Adrenal gland (tissue), 9 donors: ENCODE measurements at regions not wholly inside any gene's neighbourhood (a gene's known extent, or its start where the extent isn't known, plus 50 kb on each side); places are given as distances from the start of the nearest gene placed in this dataset.

Experiments used
- DNase-seq, 7 donors: peaks; one replicate each; pipeline ENCODE4 v3.0.0-alpha.2; 2019 to 2020
- H3K27ac ChIP-seq, 5 donors: fragments of 200-600 bp; sonication (generic) in 4 of 5; 1 replicate in 3 of 5; 2 replicates in 2 of 5; pipeline versions ENCODE4 v1.5.1 to v1.8.0; 2016 to 2020; ENCODE audit warnings: mild to moderate bottlenecking in 1 of 5
- H3K27me3 ChIP-seq: fragments of 200-600 bp; 2 replicates; pipeline ENCODE4 v1.8.0; 2021
- H3K36me3 ChIP-seq, 2 donors: fragments of 200-600 bp; replicated peaks in 1 of 2; 1 replicate in 1 of 2; 2 replicates in 1 of 2; pipeline versions ENCODE4 v1.5.1 to v1.8.0; 2018 to 2022
- H3K4me1 ChIP-seq, 2 donors: fragments of 200-600 bp; replicated peaks in 1 of 2; 1 replicate in 1 of 2; 2 replicates in 1 of 2; pipeline versions ENCODE4 v1.5.1 to v1.8.0; 2018 to 2021
- H3K4me3 ChIP-seq, 4 donors: fragments of 200-600 bp; sonication (generic) in 3 of 4; one replicate each; pipeline ENCODE4 v1.5.1; 2016 to 2018
- H3K9me3 ChIP-seq, 3 donors: fragments of 200-600 bp; sonication (generic) in 1 of 3; replicated peaks in 1 of 3; 1 replicate in 2 of 3; 2 replicates in 1 of 3; pipeline versions ENCODE4 v1.5.1 to v1.8.0; 2016 to 2021
- POLR2A ChIP-seq, 2 donors: fragments of 450-650 bp; IDR thresholded peaks; one replicate each; pipeline ENCODE4 v1.6.1; 2017; ENCODE audit warnings: antibody characterized with exemption in 2 of 2, mild to moderate bottlenecking in 2 of 2, moderate library complexity in 1 of 2
- WGBS, 4 donors: extraction: QIAGEN DNeasy Blood & Tissue Kit in 2 of 4; methylation state at CpG; one replicate each; pipeline versions ENCODE4 v1.1.5 to v1.1.7; 2013 to 2017; 5-methylcytosine and 5-hydroxymethylcytosine counted together
- intact Hi-C, 2 donors: fragments of 100-400 bp; cut with DNase I; formaldehyde crosslinking; loops; one replicate each; pipeline versions ENCODE4 v1.14.1 to v1.15.0; 2022 to 2023
- TF ChIP-seq, protein P1 (sequence below), 6 experiments: fragments of 450-650 bp in 4 of 6; fragments of 200-600 bp in 2 of 6; sonication (generic) in 1 of 6; IDR thresholded peaks; 1 replicate in 5 of 6; 2 replicates in 1 of 6; pipeline versions ENCODE4 v1.5.1 to v1.8.0; 2016 to 2021; ENCODE audit warnings: antibody characterized with exemption in 6 of 6, mild to moderate bottlenecking in 2 of 6, moderate library complexity in 1 of 6
- donor health status: healthy with polysubstance abuse.
- donor health status: Bipolar disorder and iron deficiency.
- donor health status: DM: yes; HTN: yes; CAD: no.
- donor health status: DM: no; HTN: no; CAD: no.
- donor health status: DM: no; HTN: no; CAD: no.

DNA sequence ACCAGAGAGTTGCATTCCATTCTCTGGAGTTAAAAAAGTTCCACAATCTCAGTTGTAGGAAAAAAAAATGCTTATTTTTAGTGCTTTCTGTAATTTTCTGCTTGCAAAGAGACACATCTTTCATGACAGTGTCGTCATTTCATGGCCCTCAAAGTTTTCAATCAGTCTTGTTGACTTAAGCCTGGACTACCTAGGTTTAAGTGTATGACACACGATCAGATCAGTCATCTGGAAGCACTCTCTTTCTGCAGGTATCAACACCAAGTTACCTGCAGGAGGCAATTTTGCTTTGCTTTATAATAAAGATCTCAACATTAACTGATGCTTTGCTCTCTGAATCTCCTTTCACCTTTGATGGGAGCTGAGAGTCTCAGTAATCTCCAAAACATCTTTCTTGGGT is 251.6 kb downstream of the BCAT1 start:
- no peak for DNase-seq
- intact Hi-C loops: no loop called here
- H3K9me3 ChIP-seq: no peaks in the 10 kb centered on the region
- H3K4me3 ChIP-seq: no peak overlapping the region
- H3K36me3 ChIP-seq: no peaks in the 10 kb centered on the region
- no peaks in the 10 kb centered on the region for H3K4me1 ChIP-seq
- no peaks in the 10 kb centered on the region for H3K27me3 ChIP-seq
- no peak overlapping the region for H3K27ac ChIP-seq
- WGBS, 4 donors: 47 to 68% (median 66%) methylated on average over 2 of the region's 2 CpGs
- TF ChIP-seq POLR2A (IDR thresholded peaks at IDR 0.05): no peak
- TF ChIP-seq, protein P1, sequence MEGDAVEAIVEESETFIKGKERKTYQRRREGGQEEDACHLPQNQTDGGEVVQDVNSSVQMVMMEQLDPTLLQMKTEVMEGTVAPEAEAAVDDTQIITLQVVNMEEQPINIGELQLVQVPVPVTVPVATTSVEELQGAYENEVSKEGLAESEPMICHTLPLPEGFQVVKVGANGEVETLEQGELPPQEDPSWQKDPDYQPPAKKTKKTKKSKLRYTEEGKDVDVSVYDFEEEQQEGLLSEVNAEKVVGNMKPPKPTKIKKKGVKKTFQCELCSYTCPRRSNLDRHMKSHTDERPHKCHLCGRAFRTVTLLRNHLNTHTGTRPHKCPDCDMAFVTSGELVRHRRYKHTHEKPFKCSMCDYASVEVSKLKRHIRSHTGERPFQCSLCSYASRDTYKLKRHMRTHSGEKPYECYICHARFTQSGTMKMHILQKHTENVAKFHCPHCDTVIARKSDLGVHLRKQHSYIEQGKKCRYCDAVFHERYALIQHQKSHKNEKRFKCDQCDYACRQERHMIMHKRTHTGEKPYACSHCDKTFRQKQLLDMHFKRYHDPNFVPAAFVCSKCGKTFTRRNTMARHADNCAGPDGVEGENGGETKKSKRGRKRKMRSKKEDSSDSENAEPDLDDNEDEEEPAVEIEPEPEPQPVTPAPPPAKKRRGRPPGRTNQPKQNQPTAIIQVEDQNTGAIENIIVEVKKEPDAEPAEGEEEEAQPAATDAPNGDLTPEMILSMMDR (IDR thresholded peaks at IDR 0.05): no peak

DNA sequence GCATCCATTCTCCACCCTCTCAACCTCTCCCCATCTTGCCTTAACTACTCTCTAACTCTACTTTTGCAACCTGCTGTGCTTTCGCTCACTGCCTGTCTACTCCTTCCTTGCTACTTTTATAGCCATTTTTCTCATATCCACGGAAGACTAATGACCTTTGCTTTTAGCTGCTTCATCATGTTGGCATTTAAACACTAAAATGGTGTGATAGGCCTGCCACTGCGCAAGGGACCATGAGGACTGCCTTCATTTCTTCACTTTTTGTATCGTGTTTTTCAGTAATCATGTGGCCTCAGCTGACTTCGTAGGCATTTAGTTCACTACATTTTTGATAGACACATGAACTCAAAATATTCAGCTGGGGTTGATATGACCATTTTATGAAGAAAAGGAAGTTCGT is 252.1 kb downstream of the BCAT1 start:
- no peaks in the 10 kb centered on the region for H3K27me3 ChIP-seq
- H3K4me1 ChIP-seq: no peaks in the 10 kb centered on the region
- no peak for DNase-seq
- no peak overlapping the region for H3K27ac ChIP-seq
- no peak overlapping the region for H3K4me3 ChIP-seq
- 71 to 77% (median 73%) methylated on average over 6 of the region's 6 CpGs for WGBS, 4 donors
- no peaks in the 10 kb centered on the region for H3K9me3 ChIP-seq
- no peaks in the 10 kb centered on the region for H3K36me3 ChIP-seq
- TF ChIP-seq, protein P1 (IDR thresholded peaks at IDR 0.05): no peak
- TF ChIP-seq POLR2A (IDR thresholded peaks at IDR 0.05): no peak
- intact Hi-C loops: no loop called here

DNA sequence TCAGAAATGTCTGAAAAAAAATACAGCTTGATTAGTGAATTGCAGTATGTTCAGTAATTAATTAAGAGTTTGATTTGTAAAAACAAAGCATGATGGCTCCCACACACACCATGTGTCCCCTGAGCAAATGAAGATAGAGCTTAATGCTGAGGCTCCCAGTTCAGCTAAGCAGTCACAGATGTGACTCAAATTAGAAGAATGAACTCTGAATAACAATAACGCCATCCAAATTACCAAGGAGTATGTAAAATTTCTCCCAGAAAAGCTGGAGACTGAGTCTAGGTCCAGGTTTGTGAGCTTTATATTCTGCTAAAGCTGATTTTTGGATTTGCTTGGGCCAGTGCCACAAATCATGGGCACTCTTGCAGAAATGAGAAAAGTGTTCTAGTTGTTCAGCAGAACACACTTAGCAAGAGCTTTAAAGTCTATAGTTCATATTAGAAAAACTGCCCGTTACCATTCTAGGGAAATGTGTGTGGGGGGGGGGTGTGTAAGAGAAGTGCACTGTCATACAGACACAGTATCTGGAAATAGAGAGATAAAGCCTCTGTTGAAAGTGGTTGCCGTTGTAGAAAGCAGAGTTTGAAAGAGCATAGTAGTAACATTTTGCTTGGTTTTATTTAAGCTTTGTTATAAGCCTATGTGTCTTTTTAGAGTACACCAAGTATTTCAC is 253.1 kb downstream of the BCAT1 start:
- TF ChIP-seq, protein P1 (IDR thresholded peaks at IDR 0.05): no peak
- no peak for TF ChIP-seq POLR2A (IDR thresholded peaks at IDR 0.05)
- Histone ChIP-seq H3K9me3 (no peaks in the 10 kb centered on the region), H3K27ac (no peak overlapping the region), H3K4me1 (no peaks in the 10 kb centered on the region), H3K36me3 (no peaks in the 10 kb centered on the region), H3K27me3 (no peaks in the 10 kb centered on the region), H3K4me3 (no peak overlapping the region)
- DNase-seq: no peak
- 49 to 62% (median 50%) methylated on average over 3 of the region's 3 CpGs for WGBS, 4 donors
- intact Hi-C loops: no loop called here

DNA sequence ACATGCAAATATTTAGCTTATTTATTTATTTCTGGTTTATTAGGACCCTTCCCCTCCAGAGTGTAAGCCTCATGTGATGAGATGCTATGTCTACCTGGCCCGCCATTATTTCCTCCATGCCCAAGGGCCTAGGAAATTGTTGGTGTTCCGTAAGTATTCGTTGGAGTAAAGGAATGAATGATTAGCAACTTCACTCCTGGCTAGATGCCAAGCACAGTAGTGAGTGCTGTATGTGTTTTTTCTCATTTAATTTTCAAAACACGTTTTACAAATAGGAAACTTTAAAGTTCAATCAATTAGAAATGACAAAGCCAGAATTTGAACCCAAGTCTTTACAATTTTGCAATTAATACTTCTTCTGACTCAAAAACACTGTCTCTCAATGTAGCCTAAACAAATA is 253.8 kb downstream of the BCAT1 start:
- TF ChIP-seq, protein P1 (IDR thresholded peaks at IDR 0.05): no peak
- TF ChIP-seq POLR2A (IDR thresholded peaks at IDR 0.05): no peak
- no peaks in the 10 kb centered on the region for H3K27me3 ChIP-seq
- no peaks in the 10 kb centered on the region for H3K36me3 ChIP-seq
- intact Hi-C loops: no loop called here
- H3K4me3 ChIP-seq: no peak overlapping the region
- WGBS, 4 donors: 82 to 88% (median 85%) methylated on average over 4 of the region's 4 CpGs
- H3K4me1 ChIP-seq: no peaks in the 10 kb centered on the region
- no peaks in the 10 kb centered on the region for H3K9me3 ChIP-seq
- no peak overlapping the region for H3K27ac ChIP-seq
- no peak for DNase-seq
